HepG2 (cell line): ENCODE measurements at regions not wholly inside any gene's neighbourhood (a gene's known extent, or its start where the extent isn't known, plus 50 kb on each side); places are given as distances from the start of the nearest gene placed in this dataset.

ENCODE experiments used
- ATAC-seq: fragments of 200-7000 bp; cut with Tn5 transposase; 3 replicates; pipeline ENCODE4 v1.9.1; 2020; ENCODE audit warnings: mild to moderate bottlenecking, moderate library complexity
- BruUV-seq: library from RNA; stranded (reverse); fragments of 400-500 nt; replicated peaks from 2 replicates; lab custom pipeline; 2021; lab: Mats Ljungman, UMichigan
- CTCF ChIA-PET: fragments of 300-600 bp; formaldehyde crosslinking; extraction: SDS; loops from one replicate; lab custom pipeline; 2021; ENCODE audit warnings: low total read pairs, inconsistent platforms, low intra/inter-chr PET ratio; lab: Yijun Ruan, JAX
- POLR2A ChIA-PET: fragments of 350-600 bp; sonication (Branson Sonifier 250); formaldehyde crosslinking; loops from one replicate; lab custom pipeline; 2020; ENCODE audit warnings: antibody characterized with exemption, inconsistent platforms; lab: Yijun Ruan, JAX
- DNase-seq: peaks from one replicate; pipeline ENCODE4 v3.0.0-alpha.2; 2015; ENCODE audit warnings: low spot score
- FAIRE-seq: peaks from 3 replicates; lab custom pipeline; 2011; peaks lifted over from hg19 to GRCh38; lab: Jason Lieb, UNC
- H2AFZ ChIP-seq: one replicate; pipeline ENCODE4 v1.6.1; 2011; ENCODE audit warnings: low read length, inconsistent platforms
- H3K27ac ChIP-seq: fragments of 300-600 bp; 3 replicates; pipeline ENCODE4 v1.8.0; 2011; ENCODE audit warnings: mixed run types, mild to moderate bottlenecking, mixed read lengths, low read length, inconsistent platforms; ENCODE audit not compliant: insufficient read depth; ENCODE audit errors: extremely low read length
- H3K27me3 ChIP-seq, 2 experiments: fragments of 200-600 bp in 1 of 2; 2 replicates in 1 of 2; 3 replicates in 1 of 2; pipeline versions ENCODE4 v1.6.0 to v1.8.0; 2011; ENCODE audit warnings: low read length in 2 of 2, mild to moderate bottlenecking in 2 of 2, moderate library complexity in 2 of 2, inconsistent platforms in 1 of 2; ENCODE audit not compliant: insufficient read depth in 2 of 2, control insufficient read depth in 1 of 2
- H3K36me3 ChIP-seq, 2 experiments: fragments of 200-600 bp in 1 of 2; replicated peaks in 1 of 2; 2 replicates in 1 of 2; 3 replicates in 1 of 2; pipeline versions ENCODE4 v1.5.1 to v1.8.0; 2011; ENCODE audit warnings: low read length in 2 of 2, inconsistent platforms in 1 of 2; ENCODE audit not compliant: insufficient read depth in 2 of 2, control insufficient read depth in 1 of 2
- H3K4me1 ChIP-seq: 2 replicates; pipeline ENCODE4 v1.5.1; 2012; ENCODE audit warnings: low read length, inconsistent platforms; ENCODE audit not compliant: insufficient read depth
- H3K4me2 ChIP-seq: 2 replicates; pipeline ENCODE4 v1.6.0; 2011; ENCODE audit warnings: low read depth, low read length, inconsistent platforms
- H3K4me3 ChIP-seq, 3 experiments: fragments of 200-600 bp in 1 of 3; sonication (generic), shearing (Covaris generic) in 1 of 3; replicated peaks in 1 of 3; 2 replicates each; pipeline ENCODE4 v1.5.1; 2011 to 2016; ENCODE audit warnings: low read length in 3 of 3, inconsistent platforms in 2 of 3, low read depth in 2 of 3, mild to moderate bottlenecking in 2 of 3, control low read depth in 1 of 3, mixed read lengths in 1 of 3; ENCODE audit not compliant: insufficient read depth in 1 of 3
- H3K79me2 ChIP-seq: one replicate; pipeline ENCODE4 v1.6.1; 2011; ENCODE audit warnings: low read length, inconsistent platforms; ENCODE audit not compliant: insufficient read depth
- H3K9ac ChIP-seq: 2 replicates; pipeline ENCODE4 v1.6.0; 2011; ENCODE audit warnings: mild to moderate bottlenecking, low read depth, low read length, inconsistent platforms; ENCODE audit not compliant: insufficient read depth
- H3K9me3 ChIP-seq: 2 replicates; pipeline ENCODE4 v1.5.1; 2012; ENCODE audit warnings: mild to moderate bottlenecking, low read length
- H4K20me1 ChIP-seq: 2 replicates; pipeline ENCODE4 v1.6.0; 2011; ENCODE audit warnings: inconsistent platforms, mild to moderate bottlenecking, low read length, moderate library complexity; ENCODE audit not compliant: insufficient read depth
- ATF7 ChIP-seq, 2 experiments: fragments of 450-650 bp in 1 of 2; sonication (generic) in 1 of 2; formaldehyde crosslinking in 1 of 2; IDR thresholded peaks; 2 replicates each; pipeline versions ENCODE4 v1.4.0 to v1.6.1; 2016 to 2020; ENCODE audit warnings: antibody characterized with exemption in 1 of 2, mild to moderate bottlenecking in 1 of 2, missing genetic modification reagents in 1 of 2
- ATRX ChIP-seq: sonication (generic); formaldehyde crosslinking; IDR thresholded peaks from 2 replicates; pipeline ENCODE4 v1.4.0; 2020; ENCODE audit warnings: missing genetic modification reagents, borderline replicate concordance
- KLF9 ChIP-seq: IDR thresholded peaks from 2 replicates; pipeline ENCODE4 v1.6.1; 2016; ENCODE audit warnings: low read depth
- NONO ChIP-seq, 2 experiments: fragments of 450-650 bp in 1 of 2; sonication (generic) in 1 of 2; formaldehyde crosslinking in 1 of 2; IDR thresholded peaks in 1 of 2; conservative IDR thresholded peaks in 1 of 2; 2 replicates each; pipeline versions ENCODE4 v1.6.1 to v1.8.0; 2017 to 2022; ENCODE audit warnings: mild to moderate bottlenecking in 1 of 2, missing genetic modification reagents in 1 of 2, moderate library complexity in 1 of 2
- RBM39 ChIP-seq: fragments of 200-400 bp; formaldehyde crosslinking; IDR thresholded peaks from one replicate; pipeline ENCODE4 v1.6.1; 2018; ENCODE audit warnings: antibody characterized with exemption, mild to moderate bottlenecking, low read depth, low read length; ENCODE audit not compliant: poor library complexity, severe bottlenecking
- SALL2 ChIP-seq: sonication (generic); formaldehyde crosslinking; IDR thresholded peaks from 2 replicates; pipeline ENCODE4 v1.8.1; 2023; ENCODE audit warnings: mild to moderate bottlenecking, missing genetic modification reagents, inconsistent platforms
- ZNF703 ChIP-seq: sonication (generic); formaldehyde crosslinking; IDR thresholded peaks from 2 replicates; pipeline ENCODE4 v1.5.1; 2020; ENCODE audit warnings: missing genetic modification reagents, mild to moderate bottlenecking, moderate library complexity, borderline replicate concordance
- WGBS: methylation state at CpG from one replicate; pipeline ENCODE4 v1.1.6; 2017; ENCODE audit warnings: low lambda C conversion rate; 5-methylcytosine and 5-hydroxymethylcytosine counted together
- in situ Hi-C: cut with HindIII; loops from 2 replicates; pipeline ENCODE4 v1.10.0; 2017; ENCODE audit warnings: low pct_unique_long_range_greater_than_20kb; ENCODE audit not compliant: extremely low pct_ligation_motif_present
- intact Hi-C: fragments of 100-400 bp; cut with micrococcal nuclease; formaldehyde crosslinking; loops from one replicate; pipeline ENCODE4 v1.10.0; 2022; ENCODE audit not compliant: unreplicated experiment
- small RNA-seq, 3 experiments: library from RNA; depleted of rRNA; stranded (forward); fragments of <200 nt; gene quantifications; one replicate each; pipeline ENCODE3, GENCODE V24; 2012; ENCODE audit warnings: low read depth in 2 of 3, low replicate concordance in 1 of 3; ENCODE audit not compliant: insufficient read length in 3 of 3, insufficient read depth in 2 of 3

GRCh38 chr5:52202256-52202655, 585.5 kb upstream of the ITGA1 start:
- WGBS, result 82% methylated on average over 14 of the region's 14 CpGs
- Histone ChIP-seq H3K27ac (no peak overlapping the region), H3K36me3 (no peaks in the 10 kb centered on the region), H3K4me2 (no peak overlapping the region), H3K9me3 (no peaks in the 10 kb centered on the region), H4K20me1 (no peaks in the 10 kb centered on the region), H2AFZ (no peak overlapping the region), H3K4me1 (no peaks in the 10 kb centered on the region), H3K4me3 (no peak overlapping the region), H3K9ac (no peak overlapping the region)
- intact Hi-C loops, result no loop called here
- CTCF ChIA-PET, result no interaction called here
- in situ Hi-C loops, result no loop called here
- no peak for ATAC-seq
- POLR2A ChIA-PET, result no interaction called here
- BruUV-seq, result no TSS peak
- FAIRE-seq, result no peak
- TF ChIP-seq NONO (IDR thresholded peaks at IDR 0.05) (no peak), NONO (CRISPR knock-in tag; conservative IDR thresholded peaks at IDR 0.05) (no peak), ZNF703 (CRISPR knock-in tag) (no peak), SALL2 (CRISPR knock-in tag) (no peak), RBM39 (no peak)
- TF ChIP-seq, all 625 proteins: peak for 0
- no peaks in the 10 kb centered on the region for H3K79me2 ChIP-seq
- H3K27me3 ChIP-seq, result no peaks in the 10 kb centered on the region; a peak in 1 of 5 replicates
- DNase-seq, result no peak

DNA sequence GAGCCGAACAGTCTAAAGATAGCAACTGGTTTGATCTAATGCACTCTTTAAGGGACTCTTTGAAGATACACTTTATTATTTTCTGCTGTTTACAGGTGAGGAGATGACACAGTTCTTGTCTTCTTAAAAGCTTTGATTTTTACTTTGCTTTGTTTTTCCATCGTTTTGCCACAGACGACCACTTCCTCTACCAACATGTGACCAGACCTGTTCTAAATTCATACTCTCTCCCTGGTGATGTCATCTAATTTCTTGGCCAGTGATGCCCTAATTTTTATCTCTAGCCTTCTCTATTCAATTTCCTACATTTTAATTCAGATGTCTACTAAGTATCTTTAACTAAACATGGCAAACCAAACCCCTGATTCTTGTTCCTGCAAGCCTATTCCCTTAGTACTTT, 583.4 kb upstream of the ITGA1 start:
- WGBS, result 13% methylated on average over 3 of the region's 3 CpGs
- no peaks in the 10 kb centered on the region for H4K20me1 ChIP-seq
- no peaks in the 10 kb centered on the region; a peak in 1 of 5 replicates for H3K27me3 ChIP-seq
- H3K9me3 ChIP-seq, result no peaks in the 10 kb centered on the region
- H3K36me3 ChIP-seq, result no peaks in the 10 kb centered on the region
- ATAC-seq (no peak), DNase-seq (no peak), FAIRE-seq (no peak)
- TF ChIP-seq ATF7 (IDR thresholded peaks at IDR 0.05) (peak; percentile 53), ATF7 (CRISPR knock-in tag; IDR thresholded peaks at IDR 0.05) (no peak), KLF9 (no peak), ATRX (CRISPR knock-in tag) (no peak)
- intact Hi-C loops, result no loop called here
- no TSS peak for BruUV-seq
- POLR2A ChIA-PET, result no interaction called here
- CTCF ChIA-PET, result no interaction called here
- no peaks in the 10 kb centered on the region for H3K79me2 ChIP-seq
- H3K9ac ChIP-seq, result no peak overlapping the region
- H3K27ac ChIP-seq, result no peak overlapping the region
- H3K4me1 ChIP-seq, result no peaks in the 10 kb centered on the region
- H3K4me2 ChIP-seq, result no peak overlapping the region
- no peak overlapping the region for H3K4me3 ChIP-seq
- H2AFZ ChIP-seq, result no peak overlapping the region
- in situ Hi-C loops, result no loop called here

Small RNA genes in the stretch of these regions (small RNA-seq; reads per million reads assigned to genes)
- gene RNA5SP182, result 0 reads per million in 3 experiments
